ENCODE measurements at regions not wholly inside any gene's neighbourhood (a gene's known extent, or its start where the extent isn't known, plus 50 kb on each side); places are given as distances from the start of the nearest gene placed in this dataset.

- no peaks in the 10 kb centered on the region for H3K9me3 ChIP-seq
- no peak for DNase-seq (ENCODE audit: low spot score in 2 of 2)
- H3K4me1 ChIP-seq = peaks cover 0 to 37% (median 8%) of the 10 kb centered on the region in 4 donors
- H3K27me3 ChIP-seq = no peaks in the 10 kb centered on the region
- no peak for TF ChIP-seq POLR2A (IDR thresholded peaks at IDR 0.05)
- no peak for TF ChIP-seq EP300 (IDR thresholded peaks at IDR 0.05)
- no peak for TF ChIP-seq CTCF (IDR thresholded peaks at IDR 0.05)
- no peak overlapping the region for H3K4me3 ChIP-seq
- no peak overlapping the region for H3K27ac ChIP-seq
- no peaks in the 10 kb centered on the region for H3K36me3 ChIP-seq
These were observed 768.8 kb upstream of the GRAMD2B start for GRCh38 chr5:125654392-125654791.

- Histone ChIP-seq H3K27ac (no peak overlapping the region), H3K4me3 (no peak overlapping the region), H3K9me3 (no peaks in the 10 kb centered on the region), H3K27me3 (no peaks in the 10 kb centered on the region), H3K36me3 (no peaks in the 10 kb centered on the region), H3K4me1 (peaks cover 0 to 44% (median 12%) of the 10 kb centered on the region in 4 donors)
- no peak for TF ChIP-seq CTCF (IDR thresholded peaks at IDR 0.05)
- no peak for DNase-seq (ENCODE audit: low spot score in 2 of 2)
These were observed 768.1 kb upstream of the GRAMD2B start for GRCh38 chr5:125655156-125655555.

GRCh38 chr5:125657936-125658335 lies 765.3 kb upstream of the GRAMD2B start:
- Histone ChIP-seq H3K27ac (no peak overlapping the region), H3K4me3 (no peak overlapping the region), H3K9me3 (no peaks in the 10 kb centered on the region), H3K4me1 (peaks cover 0 to 49% (median 13%) of the 10 kb centered on the region in 4 donors), H3K27me3 (no peaks in the 10 kb centered on the region), H3K36me3 (no peaks in the 10 kb centered on the region)
- TF ChIP-seq EP300 (IDR thresholded peaks at IDR 0.05) (no peak), CTCF (IDR thresholded peaks at IDR 0.05) (no peak), POLR2A (IDR thresholded peaks at IDR 0.05) (no peak)
- 39 to 53% methylated on average over 2 of the region's 2 CpGs for WGBS, 2 donors
- no peak for DNase-seq (ENCODE audit: low spot score in 2 of 2)

- H3K4me3 ChIP-seq = no peak overlapping the region
- H3K27ac ChIP-seq = peak overlapping the region in 1 of 4 donors; percentile 36
- H3K27me3 ChIP-seq = no peaks in the 10 kb centered on the region
- DNase-seq (ENCODE audit: low spot score in 2 of 2) = peak in 1 of 2 donors; percentile 34
- no peaks in the 10 kb centered on the region for H3K36me3 ChIP-seq
- peaks cover 0 to 47% (median 13%) of the 10 kb centered on the region in 4 donors for H3K4me1 ChIP-seq
- no peaks in the 10 kb centered on the region for H3K9me3 ChIP-seq
- TF ChIP-seq CTCF (IDR thresholded peaks at IDR 0.05) (no peak), EP300 (IDR thresholded peaks at IDR 0.05) (peak in 1 of 2 donors; percentile 62), POLR2A (IDR thresholded peaks at IDR 0.05) (no peak)
- 3 to 11% methylated on average over 2 of the region's 2 CpGs for WGBS, 2 donors
These were observed 763.7 kb upstream of the GRAMD2B start for GRCh38 chr5:125659316-125660023.

- H3K27me3 ChIP-seq = no peaks in the 10 kb centered on the region
- no peaks in the 10 kb centered on the region for H3K36me3 ChIP-seq
- peak overlapping the region in 1 of 4 donors; percentile 36 for H3K27ac ChIP-seq
- TF ChIP-seq EP300 (IDR thresholded peaks at IDR 0.05) (no peak), POLR2A (IDR thresholded peaks at IDR 0.05) (no peak), CTCF (IDR thresholded peaks at IDR 0.05) (no peak)
- DNase-seq (ENCODE audit: low spot score in 2 of 2) = no peak
- H3K4me3 ChIP-seq = no peak overlapping the region
- no peaks in the 10 kb centered on the region for H3K9me3 ChIP-seq
- peaks cover 0 to 38% (median 13%) of the 10 kb centered on the region in 4 donors for H3K4me1 ChIP-seq
- 82% methylated on average over 1 of the region's 1 CpG for WGBS, 2 donors
These were observed 762.8 kb upstream of the GRAMD2B start for GRCh38 chr5:125660231-125660895.

All from tibial nerve (tissue), 4 donors.